Mammary epithelial cell (primary cell): ENCODE measurements at regions not wholly inside any gene's neighbourhood (a gene's known extent, or its start where the extent isn't known, plus 50 kb on each side); places are given as distances from the start of the nearest gene placed in this dataset.

Source experiments
- EZH2 ChIP-seq: IDR thresholded peaks from 2 replicates; pipeline ENCODE4 v1.6.1; 2012; ENCODE audit warnings: low read length, inconsistent platforms, borderline replicate concordance
- TF ChIP-seq, protein P1 (sequence below), 2 donors: IDR thresholded peaks in 1 of 2; conservative IDR thresholded peaks in 1 of 2; 2 replicates each; pipeline ENCODE4 v1.5.1; 2011 to 2012; ENCODE audit warnings: inconsistent platforms in 2 of 2, low read length in 2 of 2, mild to moderate bottlenecking in 2 of 2, control low read depth in 1 of 2, low read depth in 1 of 2; ENCODE audit not compliant: insufficient read depth in 1 of 2; ENCODE audit errors: extremely low read depth in 1 of 2

DNA sequence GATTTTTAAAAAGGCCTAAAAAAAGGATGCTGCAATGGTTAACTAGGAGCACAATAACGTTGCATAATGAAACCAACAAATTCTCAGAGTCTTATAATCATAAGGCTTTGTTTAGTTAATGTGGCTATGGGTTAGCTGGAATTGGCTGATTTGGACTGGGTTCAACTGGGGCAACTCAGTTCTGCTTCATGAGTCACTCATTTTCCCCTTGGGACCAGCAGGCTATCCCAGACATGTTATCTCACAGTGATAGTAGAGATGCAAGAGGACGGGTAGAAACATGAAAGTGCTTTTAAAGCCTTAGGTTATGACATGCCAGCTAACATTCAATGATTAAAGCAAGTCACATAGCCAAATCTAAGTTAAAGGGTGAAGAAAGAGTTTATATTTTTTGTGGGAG lies 189.2 kb upstream of the GK2 start:
- TF ChIP-seq, protein P1, sequence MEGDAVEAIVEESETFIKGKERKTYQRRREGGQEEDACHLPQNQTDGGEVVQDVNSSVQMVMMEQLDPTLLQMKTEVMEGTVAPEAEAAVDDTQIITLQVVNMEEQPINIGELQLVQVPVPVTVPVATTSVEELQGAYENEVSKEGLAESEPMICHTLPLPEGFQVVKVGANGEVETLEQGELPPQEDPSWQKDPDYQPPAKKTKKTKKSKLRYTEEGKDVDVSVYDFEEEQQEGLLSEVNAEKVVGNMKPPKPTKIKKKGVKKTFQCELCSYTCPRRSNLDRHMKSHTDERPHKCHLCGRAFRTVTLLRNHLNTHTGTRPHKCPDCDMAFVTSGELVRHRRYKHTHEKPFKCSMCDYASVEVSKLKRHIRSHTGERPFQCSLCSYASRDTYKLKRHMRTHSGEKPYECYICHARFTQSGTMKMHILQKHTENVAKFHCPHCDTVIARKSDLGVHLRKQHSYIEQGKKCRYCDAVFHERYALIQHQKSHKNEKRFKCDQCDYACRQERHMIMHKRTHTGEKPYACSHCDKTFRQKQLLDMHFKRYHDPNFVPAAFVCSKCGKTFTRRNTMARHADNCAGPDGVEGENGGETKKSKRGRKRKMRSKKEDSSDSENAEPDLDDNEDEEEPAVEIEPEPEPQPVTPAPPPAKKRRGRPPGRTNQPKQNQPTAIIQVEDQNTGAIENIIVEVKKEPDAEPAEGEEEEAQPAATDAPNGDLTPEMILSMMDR (conservative IDR thresholded peaks at IDR 0.05 in 1 of 2, IDR thresholded peaks at IDR 0.05 in 1 of 2; ENCODE audit: extremely low read depth in 1 of 2, insufficient read depth in 1 of 2, low read depth in 1 of 2, low read length in 2 of 2) = no peak
- no peak for TF ChIP-seq EZH2
